NCI-H1417 (cell line): ENCODE measurements at regions not wholly inside any gene's neighbourhood (a gene's known extent, or its start where the extent isn't known, plus 50 kb on each side); places are given as distances from the start of the nearest gene placed in this dataset.

ENCODE experiments used
- DNase-seq, 3 experiments: peaks; one replicate each; lab custom pipeline; 2025; lab: John Stamatoyannopoulos, UW

DNA sequence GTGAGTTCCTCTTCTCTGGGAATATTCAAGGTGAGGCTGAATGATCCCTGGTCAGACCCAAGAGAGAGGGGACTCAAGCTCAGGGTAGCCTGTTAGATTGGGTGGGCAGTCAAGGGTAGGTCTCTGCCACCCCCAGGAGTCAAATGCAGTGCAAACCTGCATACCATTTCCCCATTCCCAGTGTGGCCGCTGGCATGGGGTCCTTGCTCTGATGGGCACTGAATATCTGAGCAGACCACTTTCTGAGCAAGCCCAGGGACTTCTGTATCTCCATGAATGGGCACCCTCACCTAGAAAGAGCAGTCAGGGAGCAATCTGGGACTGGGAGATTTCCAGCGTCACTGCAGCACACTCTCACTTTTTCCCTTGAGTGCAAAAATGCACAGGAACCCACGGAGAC, 573.7 kb downstream of the BCL11B start:
- no peak for DNase-seq

DNA sequence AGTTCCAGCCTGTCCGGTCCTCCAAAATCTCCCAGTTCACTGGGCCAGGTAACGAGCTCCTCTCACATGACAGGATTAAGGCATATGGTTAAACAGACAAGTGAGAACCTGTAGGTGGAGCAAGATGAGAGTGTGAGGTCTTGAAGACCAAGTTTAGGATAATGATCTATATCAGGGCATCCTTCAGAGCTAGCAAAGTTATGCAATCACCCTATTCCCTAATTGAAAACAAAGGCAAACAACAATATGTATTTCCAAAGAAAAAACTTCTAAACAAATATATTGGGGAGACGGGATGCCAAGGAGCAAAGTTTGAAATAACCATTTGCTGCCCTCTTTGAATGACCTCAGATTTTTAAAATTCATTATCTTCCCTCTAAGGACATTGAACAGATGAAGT, 571.2 kb downstream of the BCL11B start:
- no peak for DNase-seq

DNA sequence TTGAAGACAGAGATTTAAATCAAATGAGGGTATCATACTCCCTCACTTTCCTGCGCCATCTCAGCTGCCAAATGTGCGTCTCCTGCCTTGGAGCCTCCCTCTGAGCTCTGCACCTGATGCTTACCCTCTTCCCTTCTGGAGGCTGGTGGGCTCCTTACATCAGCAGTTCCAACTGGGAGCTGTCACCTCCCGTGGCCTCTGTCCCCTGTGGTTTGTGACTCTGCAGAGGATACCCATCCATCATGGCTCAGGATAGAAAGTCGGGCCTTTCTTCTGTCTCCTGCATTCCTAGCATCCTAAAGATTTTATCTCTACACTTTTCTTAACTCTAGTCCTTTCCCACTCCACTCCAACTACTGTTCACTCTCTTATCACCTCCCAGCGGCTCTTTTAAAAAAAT, 570.6 kb downstream of the BCL11B start:
- DNase-seq = no peak

DNA sequence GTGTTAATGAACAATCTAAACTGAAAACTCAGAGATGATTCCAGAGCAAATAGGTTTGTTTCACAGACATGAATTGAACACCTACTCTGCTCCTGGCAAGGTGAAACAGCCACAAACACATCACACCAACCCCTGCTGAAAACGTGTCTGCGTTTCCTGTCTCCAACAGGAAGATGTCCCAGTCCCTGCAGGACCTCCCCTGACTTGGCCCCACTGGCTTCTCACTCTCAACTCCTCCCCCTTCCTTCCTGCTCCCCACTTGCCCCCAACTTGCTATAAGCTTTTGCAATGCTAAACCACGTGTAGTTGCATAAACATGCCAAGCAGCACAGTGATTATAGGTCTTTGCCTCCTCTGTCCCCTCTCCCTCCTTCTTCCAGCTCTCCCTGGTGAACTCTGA, 567.6 kb downstream of the BCL11B start:
- DNase-seq = peak in 2 of 3 experiments; percentile 21 to 49

DNA sequence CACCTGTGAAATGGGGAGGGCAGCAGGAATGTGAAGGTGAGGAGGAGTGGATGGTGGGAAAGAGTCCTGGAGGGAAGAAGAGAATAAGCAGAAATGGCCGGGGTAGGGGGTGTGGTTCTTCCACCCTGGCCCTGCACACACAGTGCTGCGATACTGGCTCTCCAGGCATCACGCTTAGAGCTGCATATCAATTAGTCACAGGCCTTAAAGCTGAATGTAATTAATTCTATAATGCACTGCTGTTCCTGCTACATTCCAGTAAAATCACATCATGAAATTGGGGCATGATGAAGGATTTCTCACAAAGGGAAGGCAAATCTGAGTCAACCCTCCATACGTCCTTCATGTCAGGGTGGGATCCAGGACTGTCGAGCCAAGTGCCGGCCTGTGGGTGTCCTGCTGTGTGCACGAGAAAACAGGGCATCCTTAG, 566.1 kb downstream of the BCL11B start:
- DNase-seq = no peak

DNA sequence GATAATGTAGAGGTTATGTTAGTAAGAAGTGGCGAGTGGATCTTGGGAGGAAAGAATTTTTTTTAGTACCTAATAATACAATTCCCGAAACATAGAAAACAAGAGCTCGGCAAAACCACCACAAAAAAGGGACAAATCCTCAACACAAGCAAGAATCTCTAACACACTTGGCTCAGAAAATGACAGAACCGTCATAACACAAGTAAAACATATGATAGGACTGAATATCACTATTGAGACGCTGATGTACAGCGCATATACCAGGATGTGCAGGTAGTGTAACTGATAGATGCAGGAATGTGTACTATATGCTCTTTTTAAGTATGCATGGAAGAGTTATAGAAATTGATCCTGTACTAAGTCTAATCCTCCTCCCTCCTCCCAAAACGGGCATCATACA, 564.5 kb downstream of the BCL11B start:
- no peak for DNase-seq

DNA sequence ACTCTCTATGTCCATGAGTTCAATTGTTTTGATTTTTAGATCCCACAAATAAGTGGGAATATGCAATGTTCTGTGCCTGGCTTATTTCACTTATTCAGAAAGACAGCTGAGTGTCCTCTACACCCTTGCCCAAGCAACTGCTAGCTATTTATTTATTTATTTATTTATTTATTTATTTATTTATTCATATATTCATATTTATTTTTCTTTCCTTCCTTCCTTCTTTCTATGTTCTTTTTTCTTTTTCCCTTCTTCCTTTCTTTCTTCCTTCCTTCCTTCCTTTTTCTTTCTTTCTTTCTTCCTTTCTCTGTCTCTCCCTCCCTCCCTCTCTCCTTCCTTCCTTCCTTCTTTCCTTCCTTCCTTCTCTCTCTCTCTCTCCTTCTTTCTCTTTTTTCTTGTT, 563.4 kb downstream of the BCL11B start:
- no peak for DNase-seq

DNA sequence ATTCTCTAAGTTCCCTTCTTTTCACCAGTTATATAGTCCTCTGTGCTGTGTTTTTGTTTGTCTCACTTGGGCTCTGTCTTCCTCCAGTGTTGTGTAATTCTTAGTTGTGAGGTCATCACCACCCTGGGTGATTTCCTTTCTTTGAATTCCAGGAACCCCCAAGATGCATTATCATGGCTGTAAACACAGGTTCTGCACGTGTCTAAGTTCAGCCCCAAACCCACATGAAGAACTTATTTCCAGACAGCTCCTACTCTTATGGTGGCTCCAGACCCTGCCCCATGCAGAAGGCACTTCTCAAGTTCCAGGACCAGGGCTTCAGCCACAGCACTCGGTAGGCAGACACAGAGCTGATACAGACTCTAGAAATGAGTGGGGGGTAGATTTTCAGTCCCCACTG, 560.5 kb downstream of the BCL11B start:
- DNase-seq = no peak

DNA sequence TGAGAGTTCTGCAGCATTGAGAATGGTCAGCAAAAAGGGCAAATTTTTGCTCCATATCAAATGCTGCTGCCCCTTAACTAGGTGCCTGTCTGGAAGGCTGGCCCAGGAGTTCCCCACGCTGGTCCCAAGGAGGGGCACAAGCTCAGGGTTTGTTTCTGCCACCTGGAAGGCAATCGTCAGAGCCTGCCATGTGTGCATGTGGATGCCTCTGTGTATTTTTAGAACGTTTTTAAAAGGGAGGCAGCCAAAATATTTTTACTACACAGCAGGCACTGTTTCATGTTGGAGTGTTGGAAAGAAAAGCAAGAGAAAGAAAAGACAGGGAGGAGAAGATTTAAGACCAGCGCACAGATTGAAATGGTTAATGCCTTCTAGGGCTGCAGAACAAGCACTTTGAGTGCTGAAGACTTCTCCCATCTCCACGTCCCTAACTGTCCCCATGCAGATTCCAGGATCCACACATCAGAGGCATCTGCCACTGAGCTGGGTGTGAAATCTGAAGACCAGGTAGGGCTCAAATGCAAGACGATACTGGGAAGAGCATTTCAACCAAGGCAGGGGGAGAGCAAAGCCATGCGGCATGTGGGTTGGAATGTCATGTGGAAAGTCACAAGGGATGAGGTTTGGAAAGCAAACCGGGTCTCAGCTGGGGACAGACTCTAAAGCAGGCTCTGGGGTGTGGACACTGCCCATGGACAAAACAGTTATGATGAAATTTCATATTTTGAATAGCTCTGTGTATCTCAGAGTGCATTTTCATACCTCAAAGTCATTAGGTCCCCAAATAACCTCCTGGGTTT, 557.2 kb downstream of the BCL11B start:
- no peak for DNase-seq

DNA sequence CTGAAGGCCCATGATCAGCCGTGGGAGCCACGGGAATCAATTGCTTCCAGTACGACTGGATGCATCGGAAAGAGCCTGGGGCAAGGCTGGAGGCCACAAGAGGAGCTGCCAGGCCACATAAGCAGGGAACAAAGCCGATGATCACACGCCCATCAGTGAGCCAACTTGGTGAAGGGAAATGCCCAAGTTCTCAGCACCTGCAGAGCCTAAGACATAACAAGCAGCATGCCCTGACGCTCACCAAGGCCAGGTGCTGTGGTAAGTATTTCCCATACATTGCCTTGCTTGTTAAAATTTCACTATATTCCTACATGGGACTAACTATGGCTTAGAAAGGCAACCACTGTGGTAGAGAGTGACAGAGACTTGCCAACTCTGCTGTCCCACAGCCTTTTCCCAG, 555.9 kb downstream of the BCL11B start:
- DNase-seq = no peak

DNA sequence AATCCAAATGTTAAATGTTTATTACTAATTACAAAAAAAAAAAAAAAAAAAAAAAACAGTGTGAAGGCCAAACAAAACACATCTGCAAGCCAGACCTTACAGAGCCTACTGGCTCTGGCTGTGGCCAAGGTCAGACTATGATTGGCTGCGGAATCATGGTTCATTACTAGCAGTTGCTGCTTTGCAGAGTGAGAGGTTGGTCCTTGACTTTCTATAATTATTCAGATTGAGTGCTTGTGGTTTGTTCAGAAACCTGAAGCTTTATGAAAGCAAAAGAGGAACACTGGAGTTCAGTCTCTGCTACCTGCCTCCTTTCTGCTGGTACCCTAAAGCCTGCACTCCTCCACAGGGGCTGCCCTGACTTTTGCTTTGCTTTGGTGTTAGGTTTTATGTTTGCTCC, 550.9 kb downstream of the BCL11B start:
- peak in 1 of 3 experiments; percentile 77 for DNase-seq

DNA sequence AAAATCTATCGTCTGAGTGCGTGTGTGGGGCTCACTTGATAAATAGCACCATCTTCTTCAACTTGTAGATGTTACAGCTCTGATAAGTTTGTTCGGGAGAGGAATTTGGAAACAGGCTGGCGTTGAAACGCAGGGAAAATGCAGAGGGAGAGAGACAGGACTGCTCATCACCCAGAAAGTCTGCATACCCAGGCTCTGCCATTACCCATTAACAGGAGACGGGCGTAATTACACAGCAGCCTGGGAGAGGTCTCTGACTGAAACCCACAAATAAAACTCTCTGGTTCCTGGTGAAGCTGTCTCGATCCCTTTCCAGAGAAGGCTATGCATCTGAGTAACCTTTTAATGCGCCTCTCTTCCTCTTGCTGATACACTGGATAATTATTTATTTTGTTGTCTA, 547.3 kb downstream of the BCL11B start:
- no peak for DNase-seq

DNA sequence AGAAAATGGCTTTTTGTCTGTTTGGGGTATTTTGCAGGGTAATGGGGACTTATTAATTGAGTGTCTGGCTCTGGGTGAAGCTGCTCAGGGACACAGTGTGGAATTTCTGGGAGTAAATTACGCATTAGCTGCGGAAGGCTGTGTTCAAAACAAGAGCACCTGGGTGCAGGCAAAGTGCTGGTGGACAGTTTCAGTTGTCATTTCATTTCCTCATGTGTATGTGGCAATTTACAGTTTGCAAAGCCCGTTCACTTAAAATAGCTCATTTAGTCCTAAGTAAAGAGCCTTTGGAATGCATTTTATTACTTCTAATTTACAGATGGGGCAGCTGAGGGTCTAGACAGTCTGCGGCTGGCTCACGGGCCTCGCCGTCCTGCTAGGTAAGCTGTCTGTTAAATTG, 546.8 kb downstream of the BCL11B start:
- peak in 1 of 3 experiments; percentile 23 for DNase-seq

DNA sequence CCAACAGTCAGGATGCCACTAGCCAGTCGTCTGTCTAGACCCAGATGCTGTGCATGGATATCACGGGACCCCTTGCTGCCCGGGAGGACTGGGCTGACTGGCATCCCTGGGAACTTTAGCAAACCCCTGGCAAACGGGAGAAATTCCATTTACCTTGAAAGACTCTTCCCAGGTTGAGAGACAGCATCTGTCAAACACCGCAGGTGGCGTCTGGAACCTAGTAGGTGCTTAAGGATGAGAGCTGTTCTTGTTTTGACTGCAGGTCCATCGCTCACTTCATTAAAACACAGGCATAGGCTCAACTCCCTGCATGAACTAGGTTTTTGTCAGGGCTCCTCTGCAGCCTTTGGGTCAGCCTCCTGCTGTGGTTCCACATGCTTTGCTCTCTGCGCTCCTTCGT, 546.3 kb downstream of the BCL11B start:
- no peak for DNase-seq

DNA sequence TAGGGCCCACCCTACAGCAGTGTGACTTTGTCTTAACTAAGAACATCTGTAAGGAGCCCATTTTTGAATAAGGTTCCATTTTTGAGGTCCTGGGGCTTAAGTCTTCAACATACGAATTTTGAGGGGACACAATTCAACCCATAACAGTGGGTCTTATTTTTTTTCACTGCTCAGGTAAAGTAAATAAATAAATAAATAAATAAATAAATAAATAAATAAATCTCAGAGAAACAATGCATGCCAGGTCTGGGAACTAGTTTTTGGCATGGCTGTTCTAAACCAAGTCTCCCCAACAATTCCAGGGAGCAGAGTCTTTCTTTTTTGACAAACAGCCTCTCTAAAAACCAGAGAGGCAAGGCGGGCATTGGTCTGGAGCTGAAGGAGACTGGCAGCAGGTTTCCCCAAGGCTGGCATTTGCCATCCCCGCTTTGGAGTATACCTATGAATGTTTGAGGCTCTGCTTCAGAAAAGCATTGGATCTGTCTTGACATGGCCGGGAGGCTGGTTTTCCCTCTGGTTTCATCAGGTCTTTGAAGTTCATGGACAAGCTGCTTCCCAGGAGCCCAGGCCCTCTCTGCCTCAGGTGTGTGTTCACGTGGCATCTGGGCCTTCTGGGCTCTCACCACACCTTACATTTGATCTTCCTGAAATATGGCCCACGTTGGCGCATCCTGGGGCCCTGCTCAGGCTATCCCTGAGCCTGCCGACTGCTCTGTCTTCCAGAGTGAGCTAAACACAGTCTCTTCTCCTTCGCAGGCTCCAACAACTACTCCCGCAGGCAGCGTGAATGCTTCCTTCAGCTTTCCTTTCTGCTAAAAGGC, 545.2 kb downstream of the BCL11B start:
- no peak for DNase-seq

DNA sequence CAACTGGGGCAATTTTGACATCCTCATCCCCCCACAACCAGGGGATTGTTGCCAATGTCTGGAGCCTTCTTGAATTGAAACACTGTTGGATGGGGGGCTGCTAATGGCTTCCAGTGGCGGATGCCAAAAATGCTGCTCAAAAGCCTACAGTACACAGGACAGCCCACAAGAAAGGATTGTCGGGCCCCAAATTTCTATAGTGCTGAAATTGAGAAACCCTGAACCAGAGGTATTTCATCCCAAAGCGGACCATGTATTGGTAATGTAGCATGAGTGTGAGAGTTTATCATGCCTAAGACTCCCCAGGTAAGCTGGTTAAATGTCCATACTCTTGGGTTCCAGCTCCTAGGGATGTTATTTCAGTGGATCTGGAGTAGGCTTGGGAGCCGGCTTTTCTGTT, 544.0 kb downstream of the BCL11B start:
- no peak for DNase-seq

DNA sequence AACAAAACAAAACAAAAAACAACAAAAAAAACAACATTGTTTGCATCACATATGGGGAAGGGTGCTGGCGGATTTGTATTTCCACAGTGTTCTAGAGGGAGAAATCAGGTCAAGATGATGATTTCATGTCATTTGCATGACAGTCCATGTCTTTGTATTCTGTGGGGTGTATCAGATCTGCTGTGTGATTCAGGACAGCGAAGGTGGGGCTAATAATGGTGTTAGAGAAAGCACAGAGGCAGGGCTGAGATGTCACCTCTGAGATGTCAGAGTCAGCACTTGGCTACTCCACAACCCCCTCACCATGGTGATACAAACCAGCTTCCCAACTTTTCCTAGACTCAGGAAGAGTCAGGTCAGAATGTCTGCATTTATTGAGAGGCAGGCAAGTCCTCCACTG, 543.2 kb downstream of the BCL11B start:
- DNase-seq = no peak

DNA sequence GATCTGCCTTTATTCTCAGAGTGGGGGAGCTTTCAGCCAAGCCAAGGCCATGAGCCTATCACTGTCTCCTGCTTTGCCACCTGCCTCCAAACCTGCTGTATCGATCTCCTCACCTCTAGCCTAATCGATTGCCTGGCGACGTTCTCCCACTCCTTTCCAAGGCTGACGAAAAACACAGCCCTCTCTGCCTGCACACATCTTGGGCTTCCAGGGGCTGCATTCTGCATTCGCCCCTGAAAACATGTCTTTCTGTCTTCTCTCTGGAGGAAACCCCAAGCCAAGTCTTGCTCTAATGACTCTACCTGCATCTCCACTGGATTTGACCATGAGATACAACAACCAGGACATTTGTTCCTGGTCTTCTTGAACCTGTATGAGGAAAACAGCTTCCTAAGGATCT, 540.7 kb downstream of the BCL11B start:
- DNase-seq = no peak

DNA sequence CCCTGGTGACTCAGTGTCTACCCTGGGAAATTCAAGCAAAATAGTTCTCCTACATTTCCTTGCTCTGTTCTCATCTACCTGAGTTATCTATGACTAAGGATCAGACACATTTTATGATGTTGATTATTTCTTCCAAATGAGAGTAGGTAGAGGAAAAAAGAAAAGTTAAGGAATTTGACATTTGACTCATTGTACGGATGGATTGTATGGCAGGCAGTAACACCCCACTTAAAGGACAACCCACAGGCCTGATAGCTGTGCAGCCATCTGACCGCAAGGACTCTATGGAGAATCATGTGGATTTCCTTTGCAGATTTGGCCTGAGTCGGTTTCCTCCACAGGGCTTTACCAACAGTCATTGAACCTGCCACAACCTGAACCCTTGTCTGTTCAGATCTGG, 540.3 kb downstream of the BCL11B start:
- no peak for DNase-seq

DNA sequence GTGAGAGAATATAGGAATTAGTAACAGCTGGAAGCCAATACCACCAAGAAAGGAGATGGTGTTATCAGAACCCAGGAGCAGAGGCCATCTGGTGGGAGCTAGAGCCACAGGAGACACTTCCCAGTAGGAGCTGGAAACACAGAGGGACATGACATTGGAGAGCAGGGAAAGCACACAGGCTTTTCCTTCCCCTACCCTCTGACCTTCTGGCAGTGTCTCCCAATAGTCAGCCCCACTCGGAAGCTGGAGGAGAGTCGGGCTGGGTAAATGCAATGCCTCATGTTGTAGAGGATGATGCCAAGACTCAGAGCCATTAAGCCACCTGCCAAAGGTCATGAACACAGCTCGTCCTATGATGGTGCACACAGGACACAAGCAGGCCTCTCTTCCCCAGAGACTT, 538.5 kb downstream of the BCL11B start:
- DNase-seq = no peak

DNA sequence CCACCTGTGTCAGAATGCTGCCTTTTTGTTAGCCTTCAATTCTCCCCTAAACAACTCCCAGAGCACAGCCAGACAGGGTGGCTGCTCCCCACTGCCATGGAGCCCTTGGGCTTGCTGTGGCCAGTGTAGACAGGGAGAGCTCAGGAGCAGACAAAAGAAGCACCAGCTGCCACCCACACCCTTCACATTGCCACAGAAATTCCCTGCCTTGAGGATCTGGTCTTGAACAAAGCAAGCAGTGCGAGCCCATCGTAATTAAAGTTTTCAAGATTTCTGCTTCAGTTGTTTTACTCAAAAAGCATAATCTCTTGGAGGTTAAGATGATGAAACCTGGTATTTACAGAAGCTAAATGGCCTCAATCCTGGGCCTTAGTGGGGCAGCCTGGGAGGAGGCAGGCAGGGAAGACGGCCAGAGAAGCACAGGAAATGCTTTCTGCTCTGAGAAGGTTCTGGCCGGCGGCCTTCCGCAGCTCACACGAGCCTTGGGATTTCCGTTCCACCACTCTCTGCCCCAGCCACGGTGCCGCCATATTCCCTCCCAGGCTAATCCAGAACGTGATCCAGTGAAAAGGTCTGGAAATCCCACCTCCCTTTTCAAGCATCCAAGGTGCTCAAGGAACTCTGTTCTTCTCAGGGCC, 535.2 kb downstream of the BCL11B start:
- no peak for DNase-seq

DNA sequence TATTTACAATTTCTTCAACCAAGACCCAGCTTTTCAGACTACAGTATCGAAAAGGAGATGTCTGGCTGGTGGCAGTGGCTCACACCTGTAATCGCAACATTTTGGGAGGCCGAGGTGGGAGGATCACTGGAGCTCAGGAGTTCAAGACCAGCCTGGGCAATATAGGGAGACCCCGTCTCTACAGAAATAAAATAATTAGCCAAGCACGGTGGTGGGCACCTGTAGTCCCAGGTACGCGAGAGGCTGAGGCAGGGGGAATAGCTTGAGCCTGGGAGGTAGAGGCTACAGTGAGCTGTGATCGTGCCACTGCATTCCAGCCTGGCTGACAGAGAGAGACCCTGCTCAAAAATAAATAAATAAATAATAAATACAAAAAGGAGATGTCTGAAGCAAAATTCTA, 530.5 kb downstream of the BCL11B start:
- no peak for DNase-seq

DNA sequence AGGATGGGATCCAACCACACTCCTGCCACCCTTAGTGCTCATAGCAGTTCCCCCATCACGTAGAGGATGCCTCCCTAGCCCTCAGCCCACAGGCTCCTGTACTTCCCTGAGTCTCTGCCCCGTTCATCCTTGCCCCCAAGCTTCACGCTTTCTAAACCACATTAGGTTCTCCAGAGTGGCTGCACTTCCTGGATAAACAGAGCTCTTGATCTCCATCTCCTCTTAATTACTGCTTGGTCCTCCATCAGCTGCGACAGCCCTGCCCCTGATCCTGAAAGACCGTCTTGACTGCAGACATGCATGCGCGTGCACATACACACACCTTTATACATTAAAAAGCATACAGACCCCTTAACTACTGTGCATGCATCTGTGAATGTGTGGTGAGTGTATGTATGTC, 530.0 kb downstream of the BCL11B start:
- no peak for DNase-seq
